ENCODE measurements at regions not wholly inside any gene's neighbourhood (a gene's known extent, or its start where the extent isn't known, plus 50 kb on each side); places are given as distances from the start of the nearest gene placed in this dataset.

- DNase-seq = no peak
These were observed 131.0 kb downstream of the RPS24 start for GRCh38 chr10:78164702-78165101.

- DNase-seq = no peak
These were observed 131.5 kb downstream of the RPS24 start for GRCh38 chr10:78165172-78165571.

GRCh38 chr10:78165617-78166016 is 132.0 kb downstream of the RPS24 start:
- DNase-seq = no peak

DNA sequence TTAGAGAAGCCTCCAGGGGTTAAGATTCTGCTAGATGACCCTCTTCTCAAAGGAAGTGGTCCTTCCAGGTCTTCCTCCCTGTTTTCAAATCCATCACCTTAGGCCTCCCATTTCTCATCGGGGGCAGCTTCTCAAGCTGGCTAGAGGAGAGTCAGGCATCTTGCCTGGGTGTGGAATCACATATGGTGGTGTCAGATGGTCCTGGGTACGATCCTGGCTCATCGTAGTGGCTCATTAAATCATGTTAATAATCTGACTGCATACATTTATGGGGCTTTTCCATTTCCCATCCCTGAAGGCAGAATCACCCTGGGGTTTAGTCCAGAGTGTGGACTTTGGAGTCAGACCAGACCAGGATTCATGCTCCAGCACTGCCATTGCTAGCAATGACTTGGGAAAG is 132.6 kb downstream of the RPS24 start:
- no peak for DNase-seq

DNA sequence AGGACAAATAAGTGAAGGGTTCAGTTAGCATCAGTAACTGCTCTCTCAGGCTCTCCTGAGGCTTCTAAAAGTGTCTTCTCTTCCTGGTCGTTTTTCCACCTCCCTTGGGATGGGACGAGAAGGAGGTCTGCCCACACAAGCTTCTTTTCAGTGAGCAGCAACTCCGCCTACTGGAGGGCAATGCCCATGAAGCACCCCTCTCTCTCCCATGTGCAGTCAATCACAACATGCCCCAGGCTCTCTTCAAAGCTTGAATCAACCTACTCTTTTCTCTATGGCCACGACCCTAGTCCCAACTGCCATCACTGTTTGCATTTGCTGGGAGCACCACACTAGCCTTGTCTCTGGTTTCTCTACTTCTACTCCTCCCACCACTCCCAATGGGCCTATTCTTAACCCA is 135.6 kb downstream of the RPS24 start:
- DNase-seq = no peak

DNA sequence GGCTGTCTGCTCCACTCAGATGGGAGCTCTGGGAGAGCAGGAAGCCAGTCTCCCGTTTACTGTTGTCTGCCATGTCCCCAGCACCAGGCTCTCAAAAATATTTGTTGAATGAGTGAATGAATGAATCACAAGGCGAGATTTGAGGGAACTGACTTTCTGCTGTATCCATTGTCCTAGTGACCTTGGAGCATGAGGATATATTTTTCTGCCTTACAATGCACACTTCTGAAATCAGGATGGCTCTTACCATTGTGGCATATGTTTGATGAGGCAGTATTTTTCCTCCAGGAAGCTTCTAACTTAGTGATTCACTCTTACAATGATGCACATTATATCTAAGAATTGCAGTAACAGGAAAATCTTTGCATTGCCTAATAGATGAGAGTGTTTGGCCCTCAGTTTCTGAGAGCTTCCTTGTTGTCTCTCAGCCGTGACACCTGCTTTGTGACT is 136.4 kb downstream of the RPS24 start:
- DNase-seq = no peak

DNA sequence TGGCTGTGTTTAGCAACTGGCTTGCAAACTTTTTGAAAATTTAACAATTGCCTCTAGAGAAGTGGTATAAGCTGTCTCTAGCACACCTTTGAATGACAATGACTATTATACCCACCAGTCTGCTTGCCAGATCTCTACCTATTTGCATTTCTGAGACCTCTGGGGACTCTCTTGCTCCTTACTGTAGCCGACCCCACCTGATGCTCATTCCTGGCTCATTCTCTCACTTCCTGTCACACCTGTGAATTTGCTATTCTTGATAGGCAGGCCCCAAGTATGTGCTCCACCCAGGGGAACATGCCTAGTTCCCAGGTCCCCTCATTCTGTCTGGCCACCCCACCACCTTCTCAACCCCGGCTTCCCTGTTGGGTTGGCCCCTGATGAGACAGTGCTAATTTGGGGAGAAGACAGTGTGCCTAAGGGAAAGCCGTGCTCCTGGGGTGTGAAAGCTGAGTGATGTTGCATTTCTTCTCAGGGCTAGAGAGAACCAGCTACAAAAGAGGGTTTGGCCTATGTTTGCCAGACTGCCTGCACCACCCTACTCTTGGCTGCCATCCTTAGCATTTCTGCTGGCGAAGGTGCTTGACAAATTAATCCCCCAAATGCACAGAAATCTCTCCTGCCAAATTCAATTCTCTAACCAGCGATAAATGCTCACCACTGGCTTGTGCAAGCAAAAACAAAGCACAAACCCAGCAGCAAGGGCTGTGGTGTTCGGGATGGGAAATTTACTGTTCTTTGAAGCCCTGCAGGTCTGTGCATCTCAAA is 138.2 kb downstream of the RPS24 start:
- DNase-seq = no peak

DNA sequence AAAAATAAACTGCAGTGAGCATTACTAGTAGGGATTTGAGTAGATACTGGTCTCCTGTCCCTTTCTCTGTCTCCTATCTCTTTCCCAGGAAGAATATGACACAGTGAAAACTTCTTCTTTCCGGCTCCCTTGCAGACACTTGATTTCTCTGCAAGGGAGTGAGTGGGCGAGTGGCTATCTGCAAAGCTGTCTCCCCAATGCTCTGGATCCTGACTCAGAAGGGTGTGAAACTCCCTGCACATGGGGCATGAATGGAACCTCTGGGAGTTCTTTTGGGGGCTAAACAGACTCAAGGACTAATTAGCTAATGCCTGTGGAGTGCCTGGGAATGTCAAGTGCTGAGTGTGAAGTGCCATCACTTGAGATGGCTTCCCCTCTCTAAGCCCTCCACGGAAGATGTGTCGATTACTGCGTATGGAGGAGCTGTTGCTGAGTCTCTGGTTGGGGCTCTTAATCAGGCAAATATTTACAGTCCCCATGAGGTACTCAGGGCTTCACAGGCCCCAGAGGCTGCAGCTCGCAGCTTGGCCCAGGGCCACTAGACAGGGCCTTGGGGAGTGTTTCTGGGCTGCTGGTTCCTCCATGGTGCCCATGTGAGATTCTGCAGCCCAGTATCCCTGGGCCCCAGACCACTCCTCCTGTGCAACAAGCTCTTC is 139.8 kb downstream of the RPS24 start:
- no peak for DNase-seq

- DNase-seq = no peak
These were observed 141.9 kb downstream of the RPS24 start for GRCh38 chr10:78175444-78176015.

GRCh38 chr10:78176320-78177317 is 143.0 kb downstream of the RPS24 start:
- DNase-seq = no peak

GRCh38 chr10:78177491-78178185 is 144.0 kb downstream of the RPS24 start:
- DNase-seq = no peak

GRCh38 chr10:78178397-78178796 is 144.7 kb downstream of the RPS24 start:
- DNase-seq = no peak

GRCh38 chr10:78178940-78179339 is 145.3 kb downstream of the RPS24 start:
- no peak for DNase-seq

- DNase-seq = no peak
These were observed 146.4 kb downstream of the RPS24 start for GRCh38 chr10:78179886-78180705.

- no peak for DNase-seq
These were observed 147.9 kb downstream of the RPS24 start for GRCh38 chr10:78181381-78182055.

DNA sequence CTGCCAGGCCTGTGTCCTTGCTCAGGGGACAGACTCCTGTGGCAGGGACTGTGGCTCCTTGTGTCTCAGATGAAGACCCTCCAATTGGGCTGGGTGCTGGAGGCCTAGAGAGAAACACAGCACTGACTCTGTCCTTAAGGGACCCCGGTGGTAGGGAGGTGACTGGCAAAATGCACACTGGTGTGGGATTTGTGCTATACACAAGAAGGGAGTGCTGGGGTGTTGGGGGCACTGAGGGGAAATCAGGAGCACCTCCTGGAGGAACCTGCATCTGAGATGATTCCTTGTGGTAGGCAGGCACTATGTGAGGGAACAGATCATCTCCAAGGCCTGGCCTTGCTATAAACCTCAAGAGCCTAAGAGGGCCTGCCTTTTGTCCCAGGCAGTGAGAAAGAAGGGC is 149.2 kb downstream of the RPS24 start:
- DNase-seq = no peak

DNA sequence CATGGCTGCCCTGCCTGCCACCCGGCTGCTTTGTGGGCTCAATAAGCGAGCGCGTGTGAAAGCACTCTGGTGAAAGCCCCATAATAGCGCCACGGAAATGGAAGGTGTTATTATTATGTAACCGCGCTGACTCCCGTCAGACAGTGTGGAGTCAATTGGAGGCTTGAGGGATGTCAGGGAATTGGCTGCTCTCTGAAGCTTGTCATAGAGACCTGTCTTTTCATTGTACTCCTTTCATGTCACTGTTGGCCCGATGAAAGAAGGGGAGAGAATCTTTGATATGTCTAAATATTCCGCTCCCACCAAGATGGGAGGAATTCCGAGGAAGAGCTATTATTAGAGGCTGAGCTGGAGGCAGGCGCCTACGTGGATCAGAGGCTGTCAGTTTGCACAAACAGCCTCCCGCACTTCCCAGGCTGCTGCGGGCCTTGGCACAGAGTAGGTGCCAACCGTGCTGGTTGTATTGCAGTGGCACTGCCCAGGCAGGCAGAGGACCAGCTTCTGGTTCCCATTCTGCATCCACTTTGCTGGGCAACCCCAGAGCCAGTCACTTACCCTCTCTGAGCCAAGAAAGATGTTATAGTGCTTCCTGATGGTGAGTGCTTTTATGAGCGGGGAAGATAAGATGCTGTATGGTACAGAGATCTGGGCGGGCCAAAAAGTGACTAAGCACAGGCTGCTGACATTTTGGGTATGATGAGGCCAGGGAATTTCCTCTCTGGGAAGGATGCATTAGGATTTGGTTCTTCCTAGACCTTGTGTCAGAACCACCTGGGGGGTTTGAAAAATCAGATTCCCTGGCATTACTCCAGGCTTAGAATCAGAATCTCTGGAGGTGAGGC is 151.4 kb downstream of the RPS24 start:
- DNase-seq = no peak

- DNase-seq = no peak
These were observed 152.0 kb downstream of the RPS24 start for GRCh38 chr10:78185693-78186055.

DNA sequence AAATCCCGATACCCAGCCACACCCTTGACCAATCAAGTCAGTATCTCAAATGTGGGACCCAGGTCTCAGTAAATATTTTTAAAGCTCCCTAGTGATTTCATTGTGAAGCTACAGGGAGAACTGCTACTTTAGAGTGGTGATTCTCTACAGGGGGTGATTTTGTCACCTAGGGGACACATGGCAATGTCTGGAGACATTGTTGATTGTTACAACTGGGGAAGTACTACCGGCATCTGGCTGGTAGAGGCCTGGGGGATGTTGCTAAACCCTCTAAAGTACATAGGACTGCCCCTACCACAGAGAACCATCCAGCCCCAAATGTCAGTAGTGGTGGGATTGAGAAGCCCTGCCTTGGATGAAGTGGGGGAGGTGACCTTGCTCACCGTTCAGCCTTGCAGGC is 152.9 kb downstream of the RPS24 start:
- no peak for DNase-seq

GRCh38 chr10:78187371-78187770 is 153.7 kb downstream of the RPS24 start:
- no peak for DNase-seq

All from CD4-positive, alpha-beta T cell treated with Interferon gamma for 1 hour (primary cell).